ENCODE measurements at regions not wholly inside any gene's neighbourhood (a gene's known extent, or its start where the extent isn't known, plus 50 kb on each side); places are given as distances from the start of the nearest gene placed in this dataset.

DNA sequence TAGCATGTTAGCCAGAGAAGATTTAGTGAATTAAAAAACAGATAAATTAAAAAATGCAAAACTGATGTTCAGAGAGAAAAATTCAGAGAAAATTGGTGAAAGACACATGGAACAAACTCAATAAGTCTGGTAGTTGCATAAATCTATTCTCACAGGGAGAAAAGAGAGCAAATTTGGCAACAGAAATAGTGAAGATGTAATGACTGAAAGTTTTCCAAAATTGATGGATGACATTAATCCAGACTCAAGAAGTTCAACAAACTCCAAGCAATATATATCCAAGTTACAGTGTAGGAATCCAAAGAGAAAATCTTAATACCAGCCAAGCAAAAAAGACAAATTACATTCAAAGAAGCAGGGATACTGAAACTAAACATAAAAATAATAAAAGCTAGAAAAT is 302.7 kb upstream of the ARPP21 start:
- no peak for DNase-seq

DNA sequence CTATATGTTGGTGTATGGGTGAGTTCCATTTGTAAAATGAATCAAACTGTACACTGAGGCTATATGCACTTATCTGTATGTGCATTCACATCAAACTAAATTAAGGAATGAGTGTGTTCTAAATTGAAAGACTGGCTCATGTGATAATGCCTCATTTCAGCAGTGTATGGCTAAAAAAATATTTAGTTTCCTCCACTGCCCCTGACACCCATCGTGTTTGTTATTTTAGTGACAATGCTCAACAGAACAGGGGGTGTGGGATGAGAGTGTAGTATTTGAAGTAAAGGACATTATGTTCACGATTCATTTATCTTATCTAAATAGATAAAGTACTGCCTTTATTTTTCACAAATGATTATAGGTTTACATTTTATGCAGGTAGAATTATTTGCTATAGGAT is 301.1 kb upstream of the ARPP21 start:
- no peak for DNase-seq

DNA sequence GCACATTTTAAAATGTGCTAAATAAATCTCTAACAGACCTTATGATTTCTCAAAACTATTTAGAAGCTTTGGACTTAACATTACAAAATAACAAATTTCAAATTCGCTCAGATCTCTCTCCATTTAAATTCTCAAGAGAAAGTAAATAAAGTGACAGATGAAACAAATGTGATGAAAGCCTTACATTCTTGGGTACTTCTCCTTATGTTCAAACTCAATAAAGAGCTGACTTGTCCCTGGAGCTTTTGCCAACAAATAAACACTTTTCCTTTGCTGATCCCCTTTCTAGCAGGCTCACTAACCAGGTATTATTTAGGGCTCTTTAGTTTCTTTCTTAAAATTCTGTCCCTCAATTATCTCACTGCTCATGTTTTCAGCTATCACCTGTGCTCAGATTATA is 259.1 kb upstream of the ARPP21 start:
- no peak for DNase-seq

DNA sequence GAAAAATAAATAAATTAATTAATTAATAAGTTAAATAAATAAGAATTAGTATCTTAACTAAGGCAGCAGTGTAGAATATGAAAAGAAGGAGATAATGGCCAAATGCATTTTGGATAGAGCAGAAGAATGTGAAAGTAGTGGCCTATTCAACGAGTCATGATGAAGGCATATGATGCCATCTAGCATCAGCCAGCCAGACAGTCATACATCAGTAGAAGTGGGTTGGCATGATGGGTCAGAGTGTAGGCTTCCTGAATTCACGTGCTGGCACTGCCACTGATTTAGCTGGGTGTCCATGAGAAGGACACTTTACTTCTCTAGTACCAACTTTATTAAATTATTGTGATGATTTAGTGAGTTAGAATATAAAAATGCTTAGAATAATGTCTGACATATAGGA is 256.1 kb upstream of the ARPP21 start:
- no peak for DNase-seq

DNA sequence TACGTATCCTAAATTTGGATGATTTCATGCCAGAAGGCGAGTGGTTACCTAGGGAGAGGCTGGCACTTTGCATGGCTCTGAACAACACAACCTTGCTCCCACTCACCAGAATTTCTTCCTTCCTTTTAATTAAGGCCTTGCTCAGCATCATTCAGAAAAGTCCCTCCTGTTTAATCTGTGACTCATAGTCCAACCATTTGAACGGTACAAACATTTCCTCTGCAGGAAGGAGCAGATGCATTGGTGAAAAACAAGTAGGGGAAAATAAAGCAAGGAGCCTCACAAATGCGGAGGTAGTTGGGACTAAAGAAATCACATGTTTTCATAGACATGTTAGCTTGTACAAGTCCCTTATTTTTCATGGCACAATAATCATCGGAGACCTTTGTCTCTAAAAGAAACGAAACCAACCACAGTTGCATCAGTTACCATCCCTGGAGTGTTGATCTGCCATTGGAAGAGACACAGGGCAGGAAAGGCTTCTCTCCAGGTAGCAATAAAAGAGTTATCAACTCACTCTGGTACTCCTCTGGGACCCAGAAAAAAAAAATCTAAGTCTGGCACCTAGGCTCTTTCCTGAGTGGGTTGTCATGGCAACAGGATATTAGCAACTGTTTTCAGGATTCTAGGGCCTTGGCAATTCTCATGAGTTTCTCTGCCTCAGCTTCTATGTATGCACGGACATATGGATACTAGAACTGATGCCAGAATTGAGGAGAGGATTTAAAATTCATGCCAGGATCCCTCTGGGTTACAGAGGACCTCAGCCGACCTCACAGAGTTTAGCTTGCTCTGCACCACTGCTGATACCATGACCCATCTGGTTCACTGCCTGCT is 255.4 kb upstream of the ARPP21 start:
- DNase-seq = no peak

DNA sequence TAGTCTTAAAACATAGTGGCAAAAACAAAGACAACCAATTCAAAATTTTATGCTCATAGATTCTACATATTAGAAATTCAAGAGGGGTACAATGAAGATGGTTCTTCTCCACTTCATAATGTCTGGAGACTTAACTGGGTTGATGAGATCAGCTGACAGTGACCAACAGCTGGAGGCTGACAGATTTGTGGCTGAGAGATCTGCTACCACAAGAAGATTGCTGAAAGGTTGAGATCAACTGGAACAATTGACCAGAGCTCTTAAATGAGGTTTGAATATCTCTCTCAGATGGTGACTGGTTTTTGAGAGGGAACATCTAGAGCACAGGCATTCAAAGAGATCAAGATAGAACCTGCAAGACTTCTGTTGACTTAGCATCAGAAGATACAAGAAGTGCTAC is 254.1 kb upstream of the ARPP21 start:
- DNase-seq = no peak

DNA sequence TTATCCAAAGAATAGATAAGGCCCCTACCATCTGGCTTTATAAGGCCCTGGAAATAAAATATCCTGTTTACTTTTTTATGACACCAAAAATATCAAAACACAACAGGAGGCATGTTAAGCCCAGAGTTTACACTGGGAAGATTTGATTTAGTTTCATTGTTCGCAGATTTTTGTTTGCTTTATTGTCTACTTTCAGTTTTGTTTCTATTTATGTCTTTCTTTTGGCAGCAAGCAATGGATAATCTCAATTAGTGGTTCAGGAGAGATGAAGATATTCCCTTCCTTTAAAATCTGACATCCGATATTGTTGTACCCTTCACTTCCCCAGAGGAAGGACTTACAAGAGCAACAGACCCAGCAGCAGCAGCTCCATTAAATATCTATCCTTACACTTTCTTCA is 249.4 kb upstream of the ARPP21 start:
- no peak for DNase-seq

DNA sequence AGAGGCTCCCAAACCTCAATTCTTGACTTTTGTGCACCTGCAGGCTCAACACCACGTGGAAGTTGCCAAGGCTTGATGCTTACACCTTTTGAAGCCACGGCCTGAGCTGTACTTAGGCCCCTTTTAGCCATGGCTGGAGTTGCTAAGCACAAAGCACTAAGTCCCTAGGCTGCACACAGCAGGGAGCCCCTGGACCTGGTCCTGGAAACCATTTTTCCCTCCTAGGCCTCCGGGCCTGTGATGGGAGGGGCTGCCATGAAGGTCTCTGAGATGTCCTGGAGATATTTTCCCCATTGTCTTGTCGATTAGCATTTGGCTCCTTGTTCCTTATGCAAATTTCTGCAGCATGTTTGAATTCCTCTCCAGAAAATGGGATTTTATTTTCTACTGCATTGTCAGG is 247.1 kb upstream of the ARPP21 start:
- DNase-seq = no peak

DNA sequence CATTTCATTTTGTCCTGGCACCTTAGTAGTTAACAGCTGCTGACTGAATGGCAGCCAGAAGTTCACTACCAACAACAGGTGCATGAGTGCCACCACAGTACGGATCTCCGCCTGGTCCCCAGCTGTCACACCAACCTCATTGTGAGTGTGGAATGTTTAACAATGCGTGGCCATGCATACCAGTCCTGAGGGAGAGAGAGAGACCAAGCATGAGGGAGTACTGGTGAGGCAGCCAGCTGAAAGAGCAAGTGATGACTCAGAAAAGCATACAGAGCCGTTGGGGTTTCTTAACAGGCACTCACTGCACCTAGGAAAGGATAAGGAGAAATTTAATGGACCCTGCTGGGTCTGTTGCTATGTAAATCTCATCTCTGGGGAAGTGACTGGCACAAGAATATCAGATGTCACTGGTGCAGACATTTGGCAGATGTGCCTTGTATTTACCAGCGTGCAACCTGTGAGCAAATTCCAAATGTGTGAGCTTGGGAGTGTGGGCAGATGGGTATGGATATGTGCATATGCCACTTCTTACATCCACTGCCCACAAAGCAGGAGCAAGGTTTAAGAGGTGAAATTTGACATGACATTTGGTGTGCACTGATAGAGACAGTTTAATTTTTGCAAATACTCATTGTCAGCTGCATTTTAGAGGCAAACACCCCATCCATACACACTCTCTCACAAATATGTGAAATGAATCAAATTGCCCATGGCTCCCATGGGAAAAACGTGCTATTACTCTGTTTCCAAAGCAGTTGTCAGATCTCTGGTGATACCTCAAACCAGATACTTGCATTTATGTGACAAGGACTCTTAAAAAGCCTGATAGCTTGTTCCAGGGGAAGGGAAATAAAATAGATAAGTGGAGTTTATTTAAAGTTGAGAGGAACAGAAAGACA is 245.2 kb upstream of the ARPP21 start:
- peak; percentile 5 for DNase-seq

DNA sequence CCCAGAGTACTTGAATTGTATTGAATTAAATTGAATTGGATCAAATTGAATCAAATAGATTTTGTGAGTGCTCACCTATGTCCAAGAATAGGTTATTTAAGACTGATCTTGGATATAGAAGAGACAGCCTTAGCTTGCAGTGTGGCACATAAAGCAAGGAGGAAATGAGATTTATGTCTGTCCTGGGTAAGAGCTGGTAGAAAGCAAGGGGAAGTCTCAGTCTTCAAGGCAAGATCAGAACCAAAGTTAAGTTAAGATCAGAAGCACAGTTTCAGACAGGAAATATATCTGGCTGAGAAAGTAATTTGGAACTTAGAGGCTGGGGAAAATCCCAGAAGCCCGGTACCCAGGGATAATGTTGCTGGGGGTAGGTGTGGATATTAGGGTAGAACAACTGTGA is 244.4 kb upstream of the ARPP21 start:
- DNase-seq = no peak

DNA sequence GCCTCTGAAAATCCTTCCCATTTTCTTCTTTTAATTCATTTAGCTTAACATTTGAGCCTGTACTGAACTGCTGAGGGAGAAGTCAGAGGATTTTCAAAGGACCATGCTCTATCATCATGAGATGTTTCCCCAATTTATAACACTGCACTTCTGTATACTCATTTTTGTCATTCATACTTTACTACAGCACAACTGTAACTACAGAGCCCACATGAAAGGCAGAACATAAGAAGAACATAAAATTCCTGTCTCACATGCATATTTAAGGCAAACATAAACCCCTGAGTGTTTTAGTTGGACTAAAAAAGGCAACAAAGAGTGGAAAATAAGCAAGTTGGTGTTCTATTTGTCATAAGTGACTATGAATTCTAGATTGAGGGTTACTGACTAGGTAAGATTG is 237.7 kb upstream of the ARPP21 start:
- DNase-seq = no peak

DNA sequence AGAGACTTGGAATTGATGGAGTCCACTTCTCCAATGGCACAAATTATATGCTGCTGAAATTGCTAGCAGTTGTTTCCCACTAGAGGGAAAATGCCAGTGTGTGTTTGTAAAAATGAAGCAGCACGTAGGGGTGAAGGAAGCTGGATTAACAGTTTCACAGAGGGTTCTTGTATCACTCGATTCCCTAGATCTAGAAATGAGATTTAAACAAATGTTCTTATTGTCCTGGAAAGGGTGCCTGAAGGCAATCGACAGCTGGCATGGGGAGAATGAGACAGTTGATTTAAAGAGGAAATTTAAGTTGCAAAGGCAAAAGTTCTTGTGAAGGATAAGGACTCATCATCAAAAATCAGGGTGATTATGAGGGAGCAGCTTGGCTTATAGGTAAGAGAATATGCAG is 234.8 kb upstream of the ARPP21 start:
- DNase-seq = no peak

DNA sequence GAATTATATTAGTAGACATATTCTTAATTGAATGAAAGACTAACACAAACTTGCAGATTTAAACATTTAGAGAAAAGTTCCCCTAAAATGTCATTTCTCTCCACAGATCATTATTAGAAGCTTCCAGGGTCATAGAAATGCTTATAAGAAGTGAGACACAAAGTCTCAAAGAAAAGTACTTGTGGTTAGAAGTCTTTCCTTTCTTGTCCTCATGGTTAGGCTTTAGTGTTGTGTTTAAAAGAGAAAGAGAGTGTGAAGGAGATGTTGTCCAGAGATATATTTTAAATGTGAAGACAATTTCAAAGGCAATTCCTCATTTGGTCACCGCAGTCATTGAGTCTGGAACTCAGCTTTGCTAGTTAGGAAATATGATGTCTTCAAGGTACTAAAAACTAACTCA is 230.4 kb upstream of the ARPP21 start:
- DNase-seq = no peak

DNA sequence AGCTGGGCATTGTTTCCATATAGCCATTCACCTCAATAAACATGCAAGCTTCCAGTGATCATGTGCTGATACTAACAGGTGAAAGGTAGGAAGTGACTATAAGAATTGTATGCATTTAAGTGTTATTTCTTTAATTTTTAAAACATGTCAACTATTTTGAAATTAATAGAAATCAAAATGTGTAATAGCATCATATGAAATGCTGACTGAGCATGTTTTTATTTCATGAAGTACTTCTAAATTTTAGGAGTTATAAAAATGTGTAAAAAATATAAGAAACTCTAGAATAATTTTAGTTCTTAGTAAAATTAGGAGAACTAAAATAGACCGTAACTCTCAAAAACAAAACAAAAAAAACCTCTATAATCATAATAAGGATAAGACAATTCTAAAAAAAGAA is 229.3 kb upstream of the ARPP21 start:
- DNase-seq = no peak

DNA sequence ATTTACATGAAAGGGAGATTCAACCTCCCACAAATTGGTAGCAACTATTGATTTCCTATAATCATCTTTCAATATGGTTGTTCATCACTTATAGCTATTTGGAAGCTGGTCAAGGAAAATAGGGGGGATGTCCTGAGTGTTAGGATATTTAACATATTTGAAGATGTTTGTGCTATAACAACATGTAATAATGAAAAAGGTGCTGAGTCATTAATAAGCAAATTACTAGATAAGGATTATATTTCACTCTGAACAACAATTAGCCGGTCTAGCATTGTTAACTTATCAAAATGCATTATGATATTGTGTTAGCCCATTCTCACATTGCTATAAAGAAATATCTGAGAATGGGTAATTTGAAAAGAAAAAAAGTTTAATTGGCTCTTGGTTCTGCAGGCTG is 225.8 kb upstream of the ARPP21 start:
- no peak for DNase-seq

DNA sequence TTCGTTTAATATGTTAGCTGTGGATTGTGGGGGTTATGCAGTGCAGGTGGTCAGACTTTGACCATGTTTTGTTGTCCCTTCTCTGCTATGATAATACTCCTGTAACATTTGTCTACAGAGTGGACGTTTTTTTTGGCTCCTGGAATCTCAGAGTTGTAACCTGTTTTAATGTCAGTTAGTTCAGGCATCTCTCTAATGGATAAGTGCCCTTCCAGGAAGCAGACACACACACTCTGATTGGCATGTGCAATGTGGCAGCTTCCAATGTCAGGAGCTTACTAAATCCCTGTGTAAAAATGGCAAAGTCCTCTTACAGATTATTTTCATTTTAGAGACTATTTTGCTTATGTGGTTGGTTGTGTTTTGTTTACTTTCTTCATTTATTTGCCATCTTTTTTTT is 222.2 kb upstream of the ARPP21 start:
- DNase-seq = no peak

DNA sequence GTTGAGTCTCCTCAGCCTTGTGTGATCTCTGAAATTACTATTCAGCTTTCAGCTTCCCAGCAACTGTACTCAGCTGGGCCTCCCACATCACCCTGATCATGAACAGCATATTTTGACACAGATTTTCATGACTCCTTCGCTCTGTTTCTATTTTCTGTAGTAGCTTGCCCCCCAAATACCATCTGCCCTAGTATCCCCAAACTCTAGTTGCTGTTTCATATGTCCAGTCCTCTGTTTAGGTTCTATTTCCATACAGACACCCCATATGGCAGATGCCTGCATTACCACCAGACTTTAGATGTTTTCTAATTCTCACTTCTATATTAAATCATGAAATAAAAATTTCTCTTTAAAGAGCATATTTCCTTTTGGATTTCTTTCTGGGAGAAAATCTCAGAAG is 217.2 kb upstream of the ARPP21 start:
- DNase-seq = no peak

DNA sequence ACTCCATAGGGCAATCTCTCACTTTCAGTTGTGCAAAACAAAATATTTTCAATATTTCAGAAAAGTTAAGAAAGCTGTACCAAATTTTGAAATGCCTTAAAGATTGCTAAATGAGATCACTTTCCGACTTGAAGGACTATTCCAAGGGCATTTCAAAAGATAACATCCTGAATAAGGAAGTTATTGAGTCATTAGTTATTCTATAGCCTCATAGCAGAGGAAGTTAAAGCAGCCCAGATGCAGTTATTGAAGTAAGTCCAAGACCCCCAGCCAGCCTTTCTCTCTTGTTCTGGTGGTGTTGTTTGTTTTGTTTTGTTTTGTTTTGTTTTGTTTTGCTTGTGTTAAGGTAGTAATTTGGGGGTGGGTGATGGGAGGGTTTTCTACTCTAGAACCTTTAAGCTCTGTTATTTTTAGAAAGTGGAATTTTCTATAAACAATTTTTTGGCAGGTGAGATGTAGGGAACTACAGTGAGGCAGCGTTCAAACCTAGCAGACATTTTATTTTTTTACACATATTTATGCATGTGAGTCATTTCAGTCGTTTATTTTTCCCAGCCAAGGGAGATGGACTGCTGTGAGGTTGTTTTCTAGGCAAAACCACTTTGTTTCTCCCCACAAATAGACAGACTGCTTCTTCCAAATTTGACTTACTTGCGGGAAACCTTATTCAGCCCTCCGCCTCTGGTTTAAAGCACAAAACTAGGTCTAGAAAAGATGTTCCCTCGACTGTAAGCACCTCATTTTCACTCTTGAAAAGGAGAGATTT is 216.3 kb upstream of the ARPP21 start:
- DNase-seq = no peak

DNA sequence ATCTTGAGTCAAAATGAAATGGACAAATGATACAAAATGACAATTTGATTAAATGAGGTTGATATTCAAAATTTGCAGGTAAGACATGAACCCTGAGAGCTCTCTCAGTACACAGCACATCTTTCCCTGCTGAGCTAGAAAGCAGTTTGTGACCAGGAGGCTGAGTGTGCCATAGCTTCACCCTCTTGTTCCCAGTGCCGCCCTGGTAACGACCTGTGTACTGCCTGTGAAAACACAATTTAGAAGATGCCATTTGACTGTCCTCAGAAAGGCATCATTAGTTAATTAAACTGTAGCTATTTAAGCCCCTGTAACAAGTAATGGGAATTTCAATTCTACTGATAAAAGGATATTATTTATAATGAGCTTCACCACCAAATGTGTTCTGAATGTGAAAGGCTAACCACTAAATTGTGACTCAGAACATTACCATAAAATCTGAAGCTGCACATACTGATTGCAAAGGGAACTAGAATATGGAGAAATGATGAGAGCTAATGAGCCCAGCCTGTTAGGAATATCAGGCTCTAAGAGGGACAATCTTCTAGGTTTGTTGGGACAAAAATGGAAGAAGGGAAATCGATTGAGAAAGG is 212.9 kb upstream of the ARPP21 start:
- DNase-seq = no peak

DNA sequence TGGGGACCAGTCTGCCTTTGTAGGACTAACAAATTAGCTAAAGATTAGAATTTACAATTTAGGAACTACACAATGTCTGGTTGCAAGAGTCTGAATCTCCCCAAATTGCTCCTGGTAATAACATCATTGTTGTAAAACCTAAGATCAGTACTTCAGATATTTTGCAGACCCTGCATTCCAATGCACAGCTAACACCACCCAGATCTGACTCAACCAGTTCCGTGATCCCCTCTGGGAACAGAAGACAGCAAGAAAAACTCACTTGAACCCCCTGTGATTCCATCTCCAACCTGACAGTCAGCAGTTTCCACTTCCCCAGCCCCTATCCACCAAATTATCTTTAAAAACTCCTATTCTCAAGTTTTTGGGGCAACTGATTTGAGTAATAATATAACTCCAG is 201.9 kb upstream of the ARPP21 start:
- DNase-seq = no peak

DNA sequence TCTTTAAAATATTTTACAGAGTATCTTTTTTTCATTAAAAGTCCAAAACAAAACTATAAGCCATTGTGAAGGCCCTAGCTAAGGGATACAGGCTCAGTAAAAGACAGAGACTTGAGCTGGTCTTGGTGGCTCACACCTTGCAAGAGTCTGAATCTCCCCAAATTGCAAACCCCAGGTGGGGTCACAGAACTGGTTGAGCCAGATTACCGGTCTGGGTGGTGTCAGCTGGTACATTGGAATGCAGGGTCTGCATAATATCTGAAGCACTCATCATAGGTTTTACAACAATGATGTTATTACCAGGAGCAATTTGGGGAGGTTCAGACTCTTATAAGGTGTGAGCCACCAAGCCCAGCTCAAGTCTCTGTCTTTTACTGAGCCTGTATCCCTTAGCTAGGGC is 201.2 kb upstream of the ARPP21 start:
- DNase-seq = no peak

DNA sequence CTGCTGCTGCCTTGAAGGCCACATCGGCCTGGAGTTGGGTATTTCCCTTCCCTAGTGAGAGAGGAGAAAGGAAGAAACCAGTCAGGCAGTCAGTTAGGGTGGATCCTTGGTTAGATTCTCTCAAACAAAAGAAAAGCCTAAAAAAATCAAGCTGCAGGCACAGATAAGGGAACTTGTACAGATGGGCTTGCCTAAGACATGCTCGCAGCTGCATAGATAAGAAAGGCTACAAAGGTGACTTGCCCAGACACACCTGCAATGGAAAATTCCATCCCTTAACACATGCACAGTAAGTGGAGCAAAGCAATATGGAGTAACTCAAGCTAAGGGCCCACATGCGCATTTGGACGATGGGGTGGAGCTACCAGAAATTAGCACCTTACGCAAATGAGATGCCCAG is 199.7 kb upstream of the ARPP21 start:
- no peak for DNase-seq

DNA sequence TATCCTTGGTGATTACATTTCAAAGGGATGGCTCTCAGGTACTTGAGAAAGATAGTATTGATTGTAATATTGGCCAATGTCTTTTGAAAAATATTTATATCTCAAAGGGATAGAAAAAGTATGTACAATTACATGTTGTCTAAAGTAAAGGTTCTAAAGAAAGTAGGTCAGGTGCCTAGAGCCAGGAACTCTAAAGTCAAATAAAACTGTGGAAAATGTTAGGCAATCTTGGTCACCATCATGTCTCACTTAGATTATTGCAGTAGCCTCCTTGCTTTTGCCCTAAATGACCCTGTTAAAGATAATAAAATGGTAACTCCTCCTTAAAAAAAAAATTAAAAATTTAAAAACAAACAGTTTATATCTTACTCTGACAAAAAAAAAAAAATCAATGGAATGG is 198.5 kb upstream of the ARPP21 start:
- no peak for DNase-seq
